ENCODE measurements at regions not wholly inside any gene's neighbourhood (a gene's known extent, or its start where the extent isn't known, plus 50 kb on each side); places are given as distances from the start of the nearest gene placed in this dataset.
A peak's percentile ranks its signal among the peaks of the same experiment; 100 is the strongest.

DNA sequence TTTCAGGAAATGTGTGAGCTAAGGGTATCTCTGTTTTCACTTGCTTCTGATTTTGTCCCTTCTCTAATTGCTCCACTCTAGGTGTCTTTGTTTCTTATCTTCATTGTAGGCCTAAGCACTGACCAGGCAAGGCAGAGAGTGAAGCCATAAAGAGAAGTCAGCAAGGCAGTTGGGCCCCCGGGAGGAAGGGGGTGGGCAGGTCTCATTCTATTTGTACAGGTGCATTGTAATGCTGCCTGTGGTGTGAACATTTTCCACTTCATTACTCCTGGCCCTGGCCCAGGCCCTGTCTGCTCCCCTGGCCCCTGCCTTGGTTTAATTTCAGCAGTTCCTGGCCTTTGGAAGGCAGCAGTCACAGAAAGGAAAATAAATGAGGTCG, 86.4 kb upstream of the JUN start (continued):
- TF ChIP-seq, protein P1, sequence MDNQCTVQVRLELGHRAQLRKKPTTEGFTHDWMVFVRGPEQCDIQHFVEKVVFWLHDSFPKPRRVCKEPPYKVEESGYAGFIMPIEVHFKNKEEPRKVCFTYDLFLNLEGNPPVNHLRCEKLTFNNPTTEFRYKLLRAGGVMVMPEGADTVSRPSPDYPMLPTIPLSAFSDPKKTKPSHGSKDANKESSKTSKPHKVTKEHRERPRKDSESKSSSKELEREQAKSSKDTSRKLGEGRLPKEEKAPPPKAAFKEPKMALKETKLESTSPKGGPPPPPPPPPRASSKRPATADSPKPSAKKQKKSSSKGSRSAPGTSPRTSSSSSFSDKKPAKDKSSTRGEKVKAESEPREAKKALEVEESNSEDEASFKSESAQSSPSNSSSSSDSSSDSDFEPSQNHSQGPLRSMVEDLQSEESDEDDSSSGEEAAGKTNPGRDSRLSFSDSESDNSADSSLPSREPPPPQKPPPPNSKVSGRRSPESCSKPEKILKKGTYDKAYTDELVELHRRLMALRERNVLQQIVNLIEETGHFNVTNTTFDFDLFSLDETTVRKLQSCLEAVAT (IDR thresholded peaks at IDR 0.05): no peak
- TF ChIP-seq FOSL1 (tag; conservative IDR thresholded peaks at IDR 0.05): no peak

DNA sequence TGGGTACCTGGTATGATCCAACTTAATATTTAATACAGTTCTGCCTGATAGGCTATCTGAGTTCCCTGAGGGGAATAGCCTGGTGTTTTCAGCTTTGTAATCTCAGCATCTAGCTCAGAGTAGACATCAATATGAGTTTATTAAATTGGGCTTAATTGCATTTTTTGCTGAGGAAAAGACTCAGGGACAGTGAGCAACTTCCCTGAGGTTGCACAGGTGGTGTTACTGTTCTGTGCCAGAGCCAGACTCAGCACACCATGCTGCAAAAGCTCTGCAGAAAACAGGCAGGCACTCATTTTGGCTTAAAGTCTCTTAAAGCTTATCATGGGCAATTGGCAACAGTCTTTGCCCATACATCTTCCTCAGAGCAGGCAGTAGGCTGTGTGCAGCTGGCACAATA, 90.5 kb upstream of the JUN start:
- Histone ChIP-seq H3K27ac (ENCODE audit: extremely low read depth, low read depth, low read length) (no peak overlapping the region), H3K4me3 (no peak overlapping the region), H4K20me1 (replicated peaks; ENCODE audit: control insufficient read depth, insufficient read depth, low read length) (no peaks in the 10 kb centered on the region), H3K27me3 (ENCODE audit: control insufficient read depth in 2 of 2, insufficient read depth in 2 of 2, low read length in 2 of 2) (no peaks in the 10 kb centered on the region), H3K4me2 (ENCODE audit: insufficient read depth, low read length) (no peak overlapping the region), H2AFZ (ENCODE audit: low read depth, low read length) (peak overlapping the region; percentile 73; the same call in 1 of the 2 replicates), H3K79me2 (ENCODE audit: control insufficient read depth, insufficient read depth, low read length) (no peaks in the 10 kb centered on the region), H3K36me3 (ENCODE audit: control insufficient read depth, insufficient read depth, low read length) (no peaks in the 10 kb centered on the region), H3K9me3 (replicated peaks; ENCODE audit: control insufficient read depth, insufficient read depth, low read depth, low read length) (no peaks in the 10 kb centered on the region), H3K4me1 (replicated peaks in 1 of 2; ENCODE audit: control insufficient read depth in 2 of 2, insufficient read depth in 2 of 2, low read length in 2 of 2) (peaks cover 10 to 51% of the 10 kb centered on the region in 2 experiments), H3K9ac (ENCODE audit: insufficient read depth in 1 of 2, low read depth in 2 of 2, low read length in 2 of 2) (no peak overlapping the region; a peak in 1 of 4 replicates), H3K9me1 (ENCODE audit: control insufficient read depth, insufficient read depth, low read length) (no peaks in the 10 kb centered on the region)
- POLR2A ChIA-PET: interaction anchor here (0.5 to 1.1 kb wide), 4 partner anchors 9 to 90 kb away, joined by 3 to 4 read pairs (median 4); partner anchors contain the start of gene JUN
- FAIRE-seq: no peak
- BruUV-seq (replicated peaks): no TSS peak
- in situ Hi-C loops (cut with MboI): no loop called here
- intact Hi-C loops (cut with micrococcal nuclease): no loop called here
- DNase-seq (ENCODE audit: extremely low read depth in 1 of 4, low spot score in 3 of 4): no peak
- ATAC-seq: no peak
- CTCF ChIA-PET (ENCODE audit: low intra/inter-chr PET ratio): no interaction called here
- no peak for TF ChIP-seq ARID1B (IDR thresholded peaks at IDR 0.05)
- TF ChIP-seq MAFK (IDR thresholded peaks at IDR 0.05; ENCODE audit: low read length): no peak
- TF ChIP-seq CHCHD3 (CRISPR knock-in tag; IDR thresholded peaks at IDR 0.05): no peak
- TF ChIP-seq BHLHE40 (IDR thresholded peaks at IDR 0.05; ENCODE audit: low read length): no peak
- no peak for TF ChIP-seq ZNF644 (tag; IDR thresholded peaks at IDR 0.05; ENCODE audit: low read depth)
- no peak for TF ChIP-seq SMAD4 (CRISPR knock-in tag; conservative IDR thresholded peaks at IDR 0.05)
- no peak for TF ChIP-seq ZBTB1 (CRISPR knock-in tag; IDR thresholded peaks at IDR 0.05; ENCODE audit: borderline replicate concordance, low read depth)
- no peak for TF ChIP-seq HLTF (IDR thresholded peaks at IDR 0.05)
- no peak for TF ChIP-seq ZNF780A (CRISPR knock-in tag; IDR thresholded peaks at IDR 0.05)
- TF ChIP-seq, protein P2, sequence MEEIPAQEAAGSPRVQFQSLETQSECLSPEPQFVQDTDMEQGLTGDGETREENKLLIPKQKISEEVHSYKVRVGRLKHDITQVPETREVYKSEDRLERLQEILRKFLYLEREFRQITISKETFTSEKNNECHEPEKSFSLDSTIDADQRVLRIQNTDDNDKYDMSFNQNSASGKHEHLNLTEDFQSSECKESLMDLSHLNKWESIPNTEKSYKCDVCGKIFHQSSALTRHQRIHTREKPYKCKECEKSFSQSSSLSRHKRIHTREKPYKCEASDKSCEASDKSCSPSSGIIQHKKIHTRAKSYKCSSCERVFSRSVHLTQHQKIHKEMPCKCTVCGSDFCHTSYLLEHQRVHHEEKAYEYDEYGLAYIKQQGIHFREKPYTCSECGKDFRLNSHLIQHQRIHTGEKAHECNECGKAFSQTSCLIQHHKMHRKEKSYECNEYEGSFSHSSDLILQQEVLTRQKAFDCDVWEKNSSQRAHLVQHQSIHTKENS (CRISPR knock-in tag; IDR thresholded peaks at IDR 0.05): no peak
